COR-L47 (cell line): ENCODE measurements at regions not wholly inside any gene's neighbourhood (a gene's known extent, or its start where the extent isn't known, plus 50 kb on each side); places are given as distances from the start of the nearest gene placed in this dataset.

Experiments
- DNase-seq: peaks from one replicate; lab custom pipeline; 2025; lab: John Stamatoyannopoulos, UW

- DNase-seq: no peak
These were observed 50.8 kb upstream of the POFUT2 start for GRCh38 chr21:45338311-45339017.

- no peak for DNase-seq
These were observed 52.0 kb upstream of the POFUT2 start for GRCh38 chr21:45339421-45340402.

GRCh38 chr21:45340515-45340914 lies 52.8 kb upstream of the POFUT2 start:
- DNase-seq: no peak

- DNase-seq: no peak
These were observed 53.6 kb upstream of the POFUT2 start for GRCh38 chr21:45341261-45341660.

- DNase-seq: peak; percentile 86
These were observed 54.1 kb upstream of the POFUT2 start for GRCh38 chr21:45341779-45342178.

- DNase-seq: no peak
These were observed 56.2 kb upstream of the POFUT2 start for GRCh38 chr21:45343891-45344290.

- no peak for DNase-seq
These were observed 56.9 kb upstream of the POFUT2 start for GRCh38 chr21:45344576-45344975.

- no peak for DNase-seq
These were observed 57.8 kb upstream of the COL18A1 start for GRCh38 chr21:45347048-45347711.

- DNase-seq: no peak
These were observed 57.1 kb upstream of the COL18A1 start for GRCh38 chr21:45347712-45348499.

- no peak for DNase-seq
These were observed 56.2 kb upstream of the COL18A1 start for GRCh38 chr21:45348591-45349327.

GRCh38 chr21:45350206-45350854 lies 54.6 kb upstream of the COL18A1 start:
- DNase-seq: no peak

- DNase-seq: no peak
These were observed 53.9 kb upstream of the COL18A1 start for GRCh38 chr21:45351061-45351460.

- no peak for DNase-seq
These were observed 53.3 kb upstream of the COL18A1 start for GRCh38 chr21:45351526-45352275.

GRCh38 chr21:45352621-45353139 lies 52.3 kb upstream of the COL18A1 start:
- DNase-seq: no peak

GRCh38 chr21:45353200-45353599 lies 51.8 kb upstream of the COL18A1 start:
- peak; percentile 57 for DNase-seq

GRCh38 chr21:45354970-45355369 lies 50.0 kb upstream of the COL18A1 start:
- DNase-seq: no peak
